ENCODE measurements at regions not wholly inside any gene's neighbourhood (a gene's known extent, or its start where the extent isn't known, plus 50 kb on each side); places are given as distances from the start of the nearest gene placed in this dataset.

GRCh38 chr11:134571301-134571700 is 159.3 kb upstream of the B3GAT1 start:
- H3K27ac Mint-ChIP-seq, result no peak overlapping the region
- TF ChIP-seq CTCF (IDR thresholded peaks at IDR 0.05; ENCODE audit: unreplicated experiment in 3 of 3), result no peak
- H3K27me3 Mint-ChIP-seq (ENCODE audit: low read depth), result peaks cover 23% of the 10 kb centered on the region
- H3K36me3 Mint-ChIP-seq (ENCODE audit: low read depth), result no peaks in the 10 kb centered on the region
- H3K4me1 Mint-ChIP-seq, result no peaks in the 10 kb centered on the region
- H3K4me3 Mint-ChIP-seq, result no peak overlapping the region
- H3K9me3 Mint-ChIP-seq, result no peaks in the 10 kb centered on the region

- H3K9me3 Mint-ChIP-seq, result no peaks in the 10 kb centered on the region
Measured at GRCh38 chr11:134569195-134569594, 157.2 kb upstream of the B3GAT1 start.

GRCh38 chr11:134566311-134566710 is 154.3 kb upstream of the B3GAT1 start:
- Mint-ChIP-seq H3K27me3 (ENCODE audit: low read depth) (peaks cover 9% of the 10 kb centered on the region), H3K27ac (no peak overlapping the region), H3K36me3 (ENCODE audit: low read depth) (no peaks in the 10 kb centered on the region), H3K4me3 (no peak overlapping the region), H3K9me3 (no peaks in the 10 kb centered on the region), H3K4me1 (peaks cover 12% of the 10 kb centered on the region)
- no peak for TF ChIP-seq CTCF (IDR thresholded peaks at IDR 0.05; ENCODE audit: unreplicated experiment in 3 of 3)

More at GRCh38 chr11:134569195-134569594, 157.2 kb upstream of the B3GAT1 start:
- Mint-ChIP-seq H3K4me3 (no peak overlapping the region), H3K4me1 (no peaks in the 10 kb centered on the region), H3K27ac (no peak overlapping the region), H3K27me3 (ENCODE audit: low read depth) (peaks cover 12% of the 10 kb centered on the region), H3K36me3 (ENCODE audit: low read depth) (no peaks in the 10 kb centered on the region)
- TF ChIP-seq CTCF (IDR thresholded peaks at IDR 0.05; ENCODE audit: unreplicated experiment in 3 of 3), result no peak

GRCh38 chr11:134565343-134565891 is 153.4 kb upstream of the B3GAT1 start:
- peaks cover 15% of the 10 kb centered on the region for H3K27me3 Mint-ChIP-seq (ENCODE audit: low read depth)
- H3K4me1 Mint-ChIP-seq, result peaks cover 13% of the 10 kb centered on the region
- H3K27ac Mint-ChIP-seq, result no peak overlapping the region
- TF ChIP-seq CTCF (IDR thresholded peaks at IDR 0.05; ENCODE audit: unreplicated experiment in 3 of 3), result no peak
- H3K9me3 Mint-ChIP-seq, result no peaks in the 10 kb centered on the region
- no peaks in the 10 kb centered on the region for H3K36me3 Mint-ChIP-seq (ENCODE audit: low read depth)
- no peak overlapping the region for H3K4me3 Mint-ChIP-seq

- peaks cover 20% of the 10 kb centered on the region for H3K4me1 Mint-ChIP-seq
- H3K27ac Mint-ChIP-seq, result no peak overlapping the region
- peaks cover 21% of the 10 kb centered on the region for H3K27me3 Mint-ChIP-seq (ENCODE audit: low read depth)
- H3K36me3 Mint-ChIP-seq (ENCODE audit: low read depth), result no peaks in the 10 kb centered on the region
- no peak overlapping the region for H3K4me3 Mint-ChIP-seq
- no peaks in the 10 kb centered on the region for H3K9me3 Mint-ChIP-seq
- no peak for TF ChIP-seq CTCF (IDR thresholded peaks at IDR 0.05; ENCODE audit: unreplicated experiment in 3 of 3)
Measured at GRCh38 chr11:134564472-134565200, 152.6 kb upstream of the B3GAT1 start.

Data from nephron (organoid).